ENCODE measurements at regions not wholly inside any gene's neighbourhood (a gene's known extent, or its start where the extent isn't known, plus 50 kb on each side); places are given as distances from the start of the nearest gene placed in this dataset.
"Not testable (repeated sequence)": the region's sequence is repeated elsewhere in the genome, so short reads cannot be mapped to it uniquely, and the experiment has no call there.

DNA sequence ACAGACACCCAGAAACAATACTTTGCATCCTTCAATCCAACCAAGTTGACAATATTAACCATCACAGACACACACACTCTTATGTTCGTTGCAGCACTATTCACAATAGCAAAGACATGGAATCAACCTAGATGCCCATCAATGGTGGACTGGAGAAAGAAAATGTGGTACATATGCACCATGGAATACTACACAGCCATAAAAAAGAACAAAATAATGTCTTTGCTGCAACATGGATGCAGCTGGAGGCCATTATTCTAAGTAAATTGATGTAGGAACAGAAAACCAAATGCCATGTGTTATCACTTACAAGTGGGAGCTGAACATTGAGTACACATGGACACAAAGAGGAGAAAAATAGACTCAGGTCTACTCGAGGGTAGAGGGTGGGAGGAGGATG, 102.2 kb upstream of the KRAS start:
- H3K36me3 ChIP-seq (ENCODE audit: control insufficient read depth in 2 of 2, insufficient read depth in 1 of 2, low read length in 2 of 2); H3K4me1 ChIP-seq (ENCODE audit: control insufficient read depth, insufficient read depth, low read length); H3K4me3 ChIP-seq (ENCODE audit: low read depth, low read length); H3K27ac ChIP-seq (ENCODE audit: extremely low read depth, low read depth, low read length); H3K9me3 ChIP-seq (ENCODE audit: control insufficient read depth, insufficient read depth, low read depth, low read length); POLR2A ChIA-PET: not testable (repeated sequence)
- TF ChIP-seq ZNF146 (tag by site-specific recombination; IDR thresholded peaks at IDR 0.05) = peak; percentile 90
- CTCF ChIA-PET = interaction anchor here (0.6 kb wide), 1 partner anchor 57 kb away, joined by 3 read pairs; no protein-coding TSS in a partner anchor

DNA sequence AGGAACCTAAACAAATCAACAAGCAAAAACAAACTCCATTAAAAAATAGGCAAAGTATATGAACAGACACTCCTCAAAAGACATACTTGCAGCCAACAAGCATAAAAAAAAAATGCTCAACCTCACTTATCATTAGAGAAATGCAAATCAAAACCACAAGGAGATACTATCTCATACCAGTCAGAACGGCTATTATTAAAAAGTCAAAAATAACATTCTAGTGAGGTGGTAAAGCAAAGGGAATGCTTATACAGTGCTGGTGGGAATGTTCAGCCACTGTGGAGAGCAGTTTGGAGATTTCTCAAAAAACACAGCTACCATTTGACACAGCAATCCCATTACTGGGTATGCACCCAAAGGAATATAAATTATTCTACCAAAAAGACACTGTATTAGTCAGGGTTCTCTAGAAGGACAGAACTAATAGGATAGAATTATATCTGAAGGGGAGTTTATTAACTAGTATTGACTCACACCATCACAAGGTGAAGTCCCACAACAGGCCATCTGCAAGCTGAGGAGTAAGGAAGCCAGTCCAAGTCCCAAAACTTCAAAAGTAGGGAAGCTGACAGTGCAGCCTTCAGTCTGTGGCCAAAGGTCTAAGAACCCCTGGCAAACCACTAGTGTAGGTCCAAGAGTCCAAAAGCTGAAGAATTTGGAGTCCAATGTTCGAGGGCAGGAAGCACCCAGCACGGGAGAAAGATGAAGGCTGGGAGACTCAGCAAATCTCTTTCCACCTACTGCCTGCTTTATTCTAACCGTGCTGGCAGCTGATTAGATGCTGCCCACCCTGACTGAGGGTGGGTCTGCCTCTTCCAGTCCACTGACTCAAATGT, 101.6 kb upstream of the KRAS start:
- H3K36me3 ChIP-seq (ENCODE audit: control insufficient read depth in 2 of 2, insufficient read depth in 1 of 2, low read length in 2 of 2) = no peaks in the 10 kb centered on the region
- POLR2A ChIA-PET = no interaction called here
- no peak overlapping the region for H3K4me3 ChIP-seq (ENCODE audit: low read depth, low read length)
- no peak overlapping the region for H3K27ac ChIP-seq (ENCODE audit: extremely low read depth, low read depth, low read length)
- no peaks in the 10 kb centered on the region for H3K9me3 ChIP-seq (ENCODE audit: control insufficient read depth, insufficient read depth, low read depth, low read length)
- CTCF ChIA-PET = interaction anchor here (1.0 kb wide), 1 partner anchor 33 kb away, joined by 3 read pairs; no protein-coding TSS in a partner anchor
- H3K4me1 ChIP-seq (ENCODE audit: control insufficient read depth, insufficient read depth, low read length) = 0 out of 2 replicates have a peak, but pooled peaks cover 2% of the 10 kb centered on the region
- no peak for TF ChIP-seq ZNF792 (tag by site-specific recombination; IDR thresholded peaks at IDR 0.05)
- no peak for TF ChIP-seq YY1 (tag by site-specific recombination; IDR thresholded peaks at IDR 0.05)
- no peak for TF ChIP-seq ZNF366 (tag by site-specific recombination; conservative IDR thresholded peaks at IDR 0.05)
- no peak for TF ChIP-seq ZNF530 (tag by site-specific recombination; IDR thresholded peaks at IDR 0.05; ENCODE audit: low read depth)
- no peak for TF ChIP-seq OVOL3 (tag by site-specific recombination; IDR thresholded peaks at IDR 0.05)
- no peak for TF ChIP-seq SP3 (tag by site-specific recombination; IDR thresholded peaks at IDR 0.05)
- no peak for TF ChIP-seq ZNF354C (tag by site-specific recombination; IDR thresholded peaks at IDR 0.05; ENCODE audit: borderline replicate concordance, low read depth)
- no peak for TF ChIP-seq ZNF670 (tag by site-specific recombination; IDR thresholded peaks at IDR 0.05; ENCODE audit: low read depth)
- no peak for TF ChIP-seq ZNF629 (tag by site-specific recombination; IDR thresholded peaks at IDR 0.05)
- TF ChIP-seq, protein P1, sequence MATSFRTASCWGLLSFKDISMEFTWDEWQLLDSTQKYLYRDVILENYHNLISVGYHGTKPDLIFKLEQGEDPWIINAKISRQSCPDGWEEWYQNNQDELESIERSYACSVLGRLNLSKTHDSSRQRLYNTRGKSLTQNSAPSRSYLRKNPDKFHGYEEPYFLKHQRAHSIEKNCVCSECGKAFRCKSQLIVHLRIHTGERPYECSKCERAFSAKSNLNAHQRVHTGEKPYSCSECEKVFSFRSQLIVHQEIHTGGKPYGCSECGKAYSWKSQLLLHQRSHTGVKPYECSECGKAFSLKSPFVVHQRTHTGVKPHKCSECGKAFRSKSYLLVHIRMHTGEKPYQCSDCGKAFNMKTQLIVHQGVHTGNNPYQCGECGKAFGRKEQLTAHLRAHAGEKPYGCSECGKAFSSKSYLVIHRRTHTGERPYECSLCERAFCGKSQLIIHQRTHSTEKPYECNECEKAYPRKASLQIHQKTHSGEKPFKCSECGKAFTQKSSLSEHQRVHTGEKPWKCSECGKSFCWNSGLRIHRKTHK (tag by site-specific recombination; IDR thresholded peaks at IDR 0.05) = no peak
- TF ChIP-seq, protein P2, sequence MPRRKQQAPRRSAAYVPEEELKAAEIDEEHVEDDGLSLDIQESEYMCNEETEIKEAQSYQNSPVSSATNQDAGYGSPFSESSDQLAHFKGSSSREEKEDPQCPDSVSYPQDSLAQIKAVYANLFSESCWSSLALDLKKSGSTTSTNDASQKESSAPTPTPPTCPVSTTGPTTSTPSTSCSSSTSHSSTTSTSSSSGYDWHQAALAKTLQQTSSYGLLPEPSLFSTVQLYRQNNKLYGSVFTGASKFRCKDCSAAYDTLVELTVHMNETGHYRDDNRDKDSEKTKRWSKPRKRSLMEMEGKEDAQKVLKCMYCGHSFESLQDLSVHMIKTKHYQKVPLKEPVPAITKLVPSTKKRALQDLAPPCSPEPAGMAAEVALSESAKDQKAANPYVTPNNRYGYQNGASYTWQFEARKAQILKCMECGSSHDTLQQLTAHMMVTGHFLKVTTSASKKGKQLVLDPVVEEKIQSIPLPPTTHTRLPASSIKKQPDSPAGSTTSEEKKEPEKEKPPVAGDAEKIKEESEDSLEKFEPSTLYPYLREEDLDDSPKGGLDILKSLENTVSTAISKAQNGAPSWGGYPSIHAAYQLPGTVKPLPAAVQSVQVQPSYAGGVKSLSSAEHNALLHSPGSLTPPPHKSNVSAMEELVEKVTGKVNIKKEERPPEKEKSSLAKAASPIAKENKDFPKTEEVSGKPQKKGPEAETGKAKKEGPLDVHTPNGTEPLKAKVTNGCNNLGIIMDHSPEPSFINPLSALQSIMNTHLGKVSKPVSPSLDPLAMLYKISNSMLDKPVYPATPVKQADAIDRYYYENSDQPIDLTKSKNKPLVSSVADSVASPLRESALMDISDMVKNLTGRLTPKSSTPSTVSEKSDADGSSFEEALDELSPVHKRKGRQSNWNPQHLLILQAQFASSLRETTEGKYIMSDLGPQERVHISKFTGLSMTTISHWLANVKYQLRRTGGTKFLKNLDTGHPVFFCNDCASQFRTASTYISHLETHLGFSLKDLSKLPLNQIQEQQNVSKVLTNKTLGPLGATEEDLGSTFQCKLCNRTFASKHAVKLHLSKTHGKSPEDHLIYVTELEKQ (tag by site-specific recombination; IDR thresholded peaks at IDR 0.05; ENCODE audit: borderline replicate concordance) = no peak
- TF ChIP-seq, protein P3, sequence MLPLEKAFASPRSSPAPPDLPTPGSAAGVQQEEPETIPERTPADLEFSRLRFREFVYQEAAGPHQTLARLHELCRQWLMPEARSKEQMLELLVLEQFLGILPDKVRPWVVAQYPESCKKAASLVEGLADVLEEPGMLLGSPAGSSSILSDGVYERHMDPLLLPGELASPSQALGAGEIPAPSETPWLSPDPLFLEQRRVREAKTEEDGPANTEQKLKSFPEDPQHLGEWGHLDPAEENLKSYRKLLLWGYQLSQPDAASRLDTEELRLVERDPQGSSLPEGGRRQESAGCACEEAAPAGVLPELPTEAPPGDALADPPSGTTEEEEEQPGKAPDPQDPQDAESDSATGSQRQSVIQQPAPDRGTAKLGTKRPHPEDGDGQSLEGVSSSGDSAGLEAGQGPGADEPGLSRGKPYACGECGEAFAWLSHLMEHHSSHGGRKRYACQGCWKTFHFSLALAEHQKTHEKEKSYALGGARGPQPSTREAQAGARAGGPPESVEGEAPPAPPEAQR (tag by site-specific recombination; IDR thresholded peaks at IDR 0.05) = no peak
- TF ChIP-seq, protein P4, sequence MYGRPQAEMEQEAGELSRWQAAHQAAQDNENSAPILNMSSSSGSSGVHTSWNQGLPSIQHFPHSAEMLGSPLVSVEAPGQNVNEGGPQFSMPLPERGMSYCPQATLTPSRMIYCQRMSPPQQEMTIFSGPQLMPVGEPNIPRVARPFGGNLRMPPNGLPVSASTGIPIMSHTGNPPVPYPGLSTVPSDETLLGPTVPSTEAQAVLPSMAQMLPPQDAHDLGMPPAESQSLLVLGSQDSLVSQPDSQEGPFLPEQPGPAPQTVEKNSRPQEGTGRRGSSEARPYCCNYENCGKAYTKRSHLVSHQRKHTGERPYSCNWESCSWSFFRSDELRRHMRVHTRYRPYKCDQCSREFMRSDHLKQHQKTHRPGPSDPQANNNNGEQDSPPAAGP (tag by site-specific recombination; IDR thresholded peaks at IDR 0.05) = no peak
- no peak for TF ChIP-seq ZNF16 (tag by site-specific recombination; IDR thresholded peaks at IDR 0.05; ENCODE audit: low read depth)
- TF ChIP-seq, protein P5, sequence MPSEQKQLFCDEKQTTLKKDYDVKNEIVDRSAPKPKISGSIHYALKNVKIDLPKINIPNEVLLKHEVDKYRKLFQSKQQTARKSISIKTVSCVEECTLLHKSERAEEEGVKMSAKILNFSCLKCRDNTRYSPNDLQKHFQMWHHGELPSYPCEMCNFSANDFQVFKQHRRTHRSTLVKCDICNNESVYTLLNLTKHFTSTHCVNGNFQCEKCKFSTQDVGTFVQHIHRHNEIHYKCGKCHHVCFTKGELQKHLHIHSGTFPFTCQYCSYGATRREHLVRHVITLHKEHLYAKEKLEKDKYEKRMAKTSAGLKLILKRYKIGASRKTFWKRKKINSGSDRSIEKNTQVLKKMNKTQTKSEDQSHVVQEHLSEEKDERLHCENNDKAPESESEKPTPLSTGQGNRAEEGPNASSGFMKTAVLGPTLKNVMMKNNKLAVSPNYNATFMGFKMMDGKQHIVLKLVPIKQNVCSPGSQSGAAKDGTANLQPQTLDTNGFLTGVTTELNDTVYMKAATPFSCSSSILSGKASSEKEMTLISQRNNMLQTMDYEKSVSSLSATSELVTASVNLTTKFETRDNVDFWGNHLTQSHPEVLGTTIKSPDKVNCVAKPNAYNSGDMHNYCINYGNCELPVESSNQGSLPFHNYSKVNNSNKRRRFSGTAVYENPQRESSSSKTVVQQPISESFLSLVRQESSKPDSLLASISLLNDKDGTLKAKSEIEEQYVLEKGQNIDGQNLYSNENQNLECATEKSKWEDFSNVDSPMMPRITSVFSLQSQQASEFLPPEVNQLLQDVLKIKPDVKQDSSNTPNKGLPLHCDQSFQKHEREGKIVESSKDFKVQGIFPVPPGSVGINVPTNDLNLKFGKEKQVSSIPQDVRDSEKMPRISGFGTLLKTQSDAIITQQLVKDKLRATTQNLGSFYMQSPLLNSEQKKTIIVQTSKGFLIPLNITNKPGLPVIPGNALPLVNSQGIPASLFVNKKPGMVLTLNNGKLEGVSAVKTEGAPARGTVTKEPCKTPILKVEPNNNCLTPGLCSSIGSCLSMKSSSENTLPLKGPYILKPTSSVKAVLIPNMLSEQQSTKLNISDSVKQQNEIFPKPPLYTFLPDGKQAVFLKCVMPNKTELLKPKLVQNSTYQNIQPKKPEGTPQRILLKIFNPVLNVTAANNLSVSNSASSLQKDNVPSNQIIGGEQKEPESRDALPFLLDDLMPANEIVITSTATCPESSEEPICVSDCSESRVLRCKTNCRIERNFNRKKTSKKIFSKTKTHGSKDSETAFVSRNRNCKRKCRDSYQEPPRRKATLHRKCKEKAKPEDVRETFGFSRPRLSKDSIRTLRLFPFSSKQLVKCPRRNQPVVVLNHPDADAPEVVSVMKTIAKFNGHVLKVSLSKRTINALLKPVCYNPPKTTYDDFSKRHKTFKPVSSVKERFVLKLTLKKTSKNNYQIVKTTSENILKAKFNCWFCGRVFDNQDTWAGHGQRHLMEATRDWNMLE (tag by site-specific recombination; conservative IDR thresholded peaks at IDR 0.05; ENCODE audit: low read depth) = no peak
- TF ChIP-seq ZNF211 (tag by site-specific recombination; IDR thresholded peaks at IDR 0.05; ENCODE audit: low read depth) = no peak
- TF ChIP-seq ZNF548 (tag by site-specific recombination; IDR thresholded peaks at IDR 0.05) = no peak
- no peak for TF ChIP-seq ZNF311 (tag by site-specific recombination; IDR thresholded peaks at IDR 0.05; ENCODE audit: borderline replicate concordance)
